AG09319 (cell line): ENCODE measurements at regions not wholly inside any gene's neighbourhood (a gene's known extent, or its start where the extent isn't known, plus 50 kb on each side); places are given as distances from the start of the nearest gene placed in this dataset.

Experiments
- DNase-seq: peaks from one replicate; pipeline ENCODE4 v3.0.0-alpha.2; 2010; ENCODE audit warnings: low read depth; ENCODE audit errors: extremely low read depth
- CTCF ChIP-seq: IDR thresholded peaks from 2 replicates; pipeline ENCODE4 v1.5.1; 2011; ENCODE audit warnings: low read depth, mild to moderate bottlenecking, inconsistent platforms, low read length, moderate library complexity

- TF ChIP-seq CTCF, result no peak
- no peak for DNase-seq
These were observed 156.4 kb upstream of the FRMD4B start for GRCh38 chr3:69542089-69542804.

GRCh38 chr3:69541711-69542088, 155.8 kb upstream of the FRMD4B start:
- no peak for DNase-seq
- no peak for TF ChIP-seq CTCF

GRCh38 chr3:69540706-69541581, 155.1 kb upstream of the FRMD4B start:
- no peak for TF ChIP-seq CTCF
- DNase-seq, result no peak

GRCh38 chr3:69539134-69539533, 153.2 kb upstream of the FRMD4B start:
- no peak for DNase-seq

GRCh38 chr3:69538281-69538680, 152.4 kb upstream of the FRMD4B start:
- DNase-seq, result no peak
- no peak for TF ChIP-seq CTCF

More at GRCh38 chr3:69539134-69539533, 153.2 kb upstream of the FRMD4B start:
- no peak for TF ChIP-seq CTCF

GRCh38 chr3:69536306-69537020, 150.6 kb upstream of the FRMD4B start:
- no peak for DNase-seq
- TF ChIP-seq CTCF, result no peak

- no peak for DNase-seq
- no peak for TF ChIP-seq CTCF
These were observed 149.7 kb upstream of the FRMD4B start for GRCh38 chr3:69535613-69536012.
